Peyer's patch (tissue), 4 donors: ENCODE measurements at regions not wholly inside any gene's neighbourhood (a gene's known extent, or its start where the extent isn't known, plus 50 kb on each side); places are given as distances from the start of the nearest gene placed in this dataset.

ENCODE experiments used
- DNase-seq, 3 donors: peaks; one replicate each; pipeline ENCODE4 v3.0.0-alpha.2; 2017 to 2019
- H3K27ac ChIP-seq, 4 donors: fragments of 200-600 bp; sonication (generic); one replicate each; pipeline ENCODE4 v1.5.1; 2016 to 2019
- H3K27me3 ChIP-seq, 2 donors: fragments of 200-600 bp; sonication (generic); one replicate each; pipeline ENCODE4 v1.5.1; 2019
- H3K36me3 ChIP-seq, 3 donors: fragments of 200-600 bp; sonication (generic); one replicate each; pipeline ENCODE4 v1.5.1; 2016 to 2019
- H3K4me1 ChIP-seq, 4 donors: fragments of 200-600 bp; sonication (generic); one replicate each; pipeline ENCODE4 v1.5.1; 2016 to 2019
- H3K4me3 ChIP-seq, 4 donors: fragments of 200-600 bp; sonication (generic); 1 replicate in 3 of 4; 2 replicates in 1 of 4; pipeline ENCODE4 v1.5.1; 2016 to 2019; ENCODE audit warnings: mild to moderate bottlenecking in 1 of 4
- H3K9me3 ChIP-seq, 4 donors: fragments of 200-600 bp; sonication (generic); one replicate each; pipeline ENCODE4 v1.5.1; 2016 to 2019; ENCODE audit warnings: mild to moderate bottlenecking in 1 of 4
- CTCF ChIP-seq, 6 experiments: fragments of 450-650 bp in 4 of 6; fragments of 200-600 bp in 2 of 6; sonication (generic) in 1 of 6; IDR thresholded peaks; one replicate each; pipeline ENCODE4 v1.5.1; 2017 to 2019; ENCODE audit warnings: antibody characterized with exemption in 6 of 6, mild to moderate bottlenecking in 3 of 6, moderate library complexity in 1 of 6
- POLR2A ChIP-seq, 2 donors: fragments of 450-650 bp; IDR thresholded peaks; one replicate each; pipeline ENCODE4 v1.5.1; 2017; ENCODE audit warnings: antibody characterized with exemption in 2 of 2, mild to moderate bottlenecking in 2 of 2, moderate library complexity in 2 of 2

GRCh38 chr2:16589465-16589864 is 76.2 kb downstream of the CYRIA start:
- H3K36me3 ChIP-seq: no peaks in the 10 kb centered on the region
- DNase-seq: no peak
- TF ChIP-seq CTCF (IDR thresholded peaks at IDR 0.05) (no peak), POLR2A (IDR thresholded peaks at IDR 0.05) (no peak)

GRCh38 chr2:16588565-16588964 is 77.1 kb downstream of the CYRIA start:
- no peaks in the 10 kb centered on the region for H3K4me1 ChIP-seq
- TF ChIP-seq POLR2A (IDR thresholded peaks at IDR 0.05): no peak
- no peak for TF ChIP-seq CTCF (IDR thresholded peaks at IDR 0.05)
- H3K9me3 ChIP-seq: no peaks in the 10 kb centered on the region
- H3K4me3 ChIP-seq: no peak overlapping the region
- H3K27me3 ChIP-seq: no peaks in the 10 kb centered on the region
- no peaks in the 10 kb centered on the region for H3K36me3 ChIP-seq
- DNase-seq: no peak
- no peak overlapping the region for H3K27ac ChIP-seq

More at GRCh38 chr2:16589465-16589864, 76.2 kb downstream of the CYRIA start:
- no peak overlapping the region for H3K4me3 ChIP-seq
- H3K4me1 ChIP-seq: no peaks in the 10 kb centered on the region
- H3K27ac ChIP-seq: no peak overlapping the region
- H3K27me3 ChIP-seq: no peaks in the 10 kb centered on the region
- H3K9me3 ChIP-seq: no peaks in the 10 kb centered on the region

- Histone ChIP-seq H3K36me3 (no peaks in the 10 kb centered on the region), H3K27ac (no peak overlapping the region)
These were observed 78.0 kb downstream of the CYRIA start for GRCh38 chr2:16587601-16588000.

GRCh38 chr2:16584824-16585540 is 80.7 kb downstream of the CYRIA start:
- Histone ChIP-seq H3K4me3 (no peak overlapping the region), H3K9me3 (no peaks in the 10 kb centered on the region), H3K36me3 (no peaks in the 10 kb centered on the region), H3K27ac (peak overlapping the region in 1 of 4 donors; percentile 7), H3K4me1 (no peaks in the 10 kb centered on the region), H3K27me3 (no peaks in the 10 kb centered on the region)
- TF ChIP-seq CTCF (IDR thresholded peaks at IDR 0.05): no peak
- no peak for TF ChIP-seq POLR2A (IDR thresholded peaks at IDR 0.05)
- no peak for DNase-seq

More at GRCh38 chr2:16587601-16588000, 78.0 kb downstream of the CYRIA start:
- H3K4me1 ChIP-seq: no peaks in the 10 kb centered on the region
- H3K27me3 ChIP-seq: no peaks in the 10 kb centered on the region
- DNase-seq: no peak
- no peak overlapping the region for H3K4me3 ChIP-seq
- no peak for TF ChIP-seq POLR2A (IDR thresholded peaks at IDR 0.05)
- TF ChIP-seq CTCF (IDR thresholded peaks at IDR 0.05): no peak
- H3K9me3 ChIP-seq: no peaks in the 10 kb centered on the region

- Histone ChIP-seq H3K9me3 (no peaks in the 10 kb centered on the region), H3K27ac (no peak overlapping the region), H3K4me1 (no peaks in the 10 kb centered on the region), H3K4me3 (no peak overlapping the region), H3K27me3 (no peaks in the 10 kb centered on the region), H3K36me3 (no peaks in the 10 kb centered on the region)
- DNase-seq: no peak
- TF ChIP-seq POLR2A (IDR thresholded peaks at IDR 0.05) (no peak), CTCF (IDR thresholded peaks at IDR 0.05) (no peak)
These were observed 81.5 kb downstream of the CYRIA start for GRCh38 chr2:16584084-16584483.
